CD4-positive, alpha-beta T cell treated with Interleukin-10 for 1 hour (primary cell): ENCODE measurements at regions not wholly inside any gene's neighbourhood (a gene's known extent, or its start where the extent isn't known, plus 50 kb on each side); places are given as distances from the start of the nearest gene placed in this dataset.
"Not testable (repeated sequence)": the region's sequence is repeated elsewhere in the genome, so short reads cannot be mapped to it uniquely, and the experiment has no call there.

Experiments used
- DNase-seq: peaks from one replicate; pipeline ENCODE4 v3.0.0-alpha.2; 2020

GRCh38 chr2:22952656-22953225, 432.2 kb upstream of the KLHL29 start:
- DNase-seq = no peak

GRCh38 chr2:22957446-22957845, 427.5 kb upstream of the KLHL29 start:
- no peak for DNase-seq

GRCh38 chr2:22958308-22958707, 426.7 kb upstream of the KLHL29 start:
- no peak for DNase-seq

- DNase-seq = no peak
Observed at GRCh38 chr2:22967756-22968155, 417.2 kb upstream of the KLHL29 start.

- no peak for DNase-seq
Observed at GRCh38 chr2:22970284-22970975, 414.5 kb upstream of the KLHL29 start.

GRCh38 chr2:22970991-22971390, 414.0 kb upstream of the KLHL29 start:
- DNase-seq = no peak

- no peak for DNase-seq
Observed at GRCh38 chr2:22981785-22982184, 403.2 kb upstream of the KLHL29 start.

- DNase-seq = not testable (repeated sequence)
Observed at GRCh38 chr2:22984152-22984551, 400.8 kb upstream of the KLHL29 start.

GRCh38 chr2:22990246-22990645, 394.7 kb upstream of the KLHL29 start:
- no peak for DNase-seq

- no peak for DNase-seq
Observed at GRCh38 chr2:22991844-22992243, 393.1 kb upstream of the KLHL29 start.

GRCh38 chr2:22992441-22992840, 392.5 kb upstream of the KLHL29 start:
- no peak for DNase-seq

- DNase-seq = no peak
Observed at GRCh38 chr2:22993250-22993649, 391.7 kb upstream of the KLHL29 start.

- DNase-seq = no peak
Observed at GRCh38 chr2:22995576-22995975, 389.4 kb upstream of the KLHL29 start.

- DNase-seq = no peak
Observed at GRCh38 chr2:22996911-22997310, 388.1 kb upstream of the KLHL29 start.

GRCh38 chr2:22998359-22998758, 386.6 kb upstream of the KLHL29 start:
- no peak for DNase-seq

GRCh38 chr2:22999951-23000350, 385.0 kb upstream of the KLHL29 start:
- DNase-seq = no peak

GRCh38 chr2:23002234-23002633, 382.7 kb upstream of the KLHL29 start:
- DNase-seq = no peak

GRCh38 chr2:23005469-23005868, 379.5 kb upstream of the KLHL29 start:
- DNase-seq = no peak

GRCh38 chr2:23007631-23008235, 377.2 kb upstream of the KLHL29 start:
- no peak for DNase-seq

- no peak for DNase-seq
Observed at GRCh38 chr2:23008440-23008839, 376.5 kb upstream of the KLHL29 start.

- no peak for DNase-seq
Observed at GRCh38 chr2:23008951-23009350, 376.0 kb upstream of the KLHL29 start.

- DNase-seq = no peak
Observed at GRCh38 chr2:23009545-23010149, 375.3 kb upstream of the KLHL29 start.

GRCh38 chr2:23012499-23012898, 372.5 kb upstream of the KLHL29 start:
- DNase-seq = no peak

GRCh38 chr2:23015651-23016200, 369.3 kb upstream of the KLHL29 start:
- DNase-seq = no peak
